ENCODE measurements at regions not wholly inside any gene's neighbourhood (a gene's known extent, or its start where the extent isn't known, plus 50 kb on each side); places are given as distances from the start of the nearest gene placed in this dataset.
A peak's percentile ranks its signal among the peaks of the same experiment; 100 is the strongest.

DNA sequence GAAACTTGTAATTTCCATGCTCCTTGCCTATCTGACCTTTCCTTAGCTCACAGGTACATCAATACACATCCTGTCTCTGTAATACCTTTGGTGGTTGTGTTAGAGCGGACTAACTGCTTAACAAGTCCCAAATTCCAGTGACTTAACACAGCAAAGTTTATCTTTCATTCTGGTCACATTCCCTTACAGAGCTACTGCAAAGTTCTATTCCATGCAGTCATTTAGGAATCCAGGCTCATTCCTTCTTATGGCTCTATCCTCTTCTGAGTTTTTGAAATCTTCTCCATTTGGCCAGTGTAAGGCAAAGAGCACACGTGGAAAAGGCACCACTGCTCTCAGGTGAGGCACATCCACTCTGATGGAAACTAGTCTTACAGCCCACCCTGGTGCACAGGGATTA is 238.6 kb upstream of the ANKRD55 start (continued):
- TF ChIP-seq PHF21A (IDR thresholded peaks at IDR 0.05; ENCODE audit: borderline replicate concordance, low read depth) (no peak), E2F5 (CRISPR knock-in tag; IDR thresholded peaks at IDR 0.05) (no peak)
- TF ChIP-seq, protein P1, sequence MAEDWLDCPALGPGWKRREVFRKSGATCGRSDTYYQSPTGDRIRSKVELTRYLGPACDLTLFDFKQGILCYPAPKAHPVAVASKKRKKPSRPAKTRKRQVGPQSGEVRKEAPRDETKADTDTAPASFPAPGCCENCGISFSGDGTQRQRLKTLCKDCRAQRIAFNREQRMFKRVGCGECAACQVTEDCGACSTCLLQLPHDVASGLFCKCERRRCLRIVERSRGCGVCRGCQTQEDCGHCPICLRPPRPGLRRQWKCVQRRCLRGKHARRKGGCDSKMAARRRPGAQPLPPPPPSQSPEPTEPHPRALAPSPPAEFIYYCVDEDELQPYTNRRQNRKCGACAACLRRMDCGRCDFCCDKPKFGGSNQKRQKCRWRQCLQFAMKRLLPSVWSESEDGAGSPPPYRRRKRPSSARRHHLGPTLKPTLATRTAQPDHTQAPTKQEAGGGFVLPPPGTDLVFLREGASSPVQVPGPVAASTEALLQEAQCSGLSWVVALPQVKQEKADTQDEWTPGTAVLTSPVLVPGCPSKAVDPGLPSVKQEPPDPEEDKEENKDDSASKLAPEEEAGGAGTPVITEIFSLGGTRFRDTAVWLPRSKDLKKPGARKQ (CRISPR knock-in tag; IDR thresholded peaks at IDR 0.05), result no peak

DNA sequence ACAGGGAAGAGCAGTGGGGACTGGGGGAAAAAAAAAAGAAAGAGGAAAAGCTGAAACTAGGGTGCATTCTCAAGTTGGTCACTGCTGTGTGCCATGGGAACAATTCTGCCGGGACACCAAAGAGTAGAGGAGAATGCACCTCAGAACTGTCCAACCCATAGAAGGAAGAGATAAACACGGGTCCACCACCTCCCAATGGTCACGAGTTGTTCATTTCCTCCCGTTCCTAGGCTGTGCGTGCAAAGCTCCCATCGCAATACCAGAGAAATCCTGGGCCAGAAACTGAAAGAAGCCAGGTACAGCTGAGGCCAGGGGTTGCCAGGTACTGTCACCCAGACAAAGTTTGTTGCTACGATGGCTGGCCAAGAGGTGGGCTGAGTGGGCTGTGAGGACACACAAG is 236.9 kb upstream of the ANKRD55 start:
- intact Hi-C loops (cut with micrococcal nuclease), result no loop called here

More for the DNA sequence above, 236.9 kb upstream of the ANKRD55 start:
- WGBS (ENCODE audit: insufficient coverage, low coverage, missing lambda C conversion rate), result 1% methylated on average over 7 of the region's 7 CpGs
- no peak overlapping the region for H3K9ac ChIP-seq (ENCODE audit: insufficient read depth in 1 of 2, low read depth in 2 of 2, low read length in 2 of 2)
- H3K4me3 ChIP-seq, result no peak overlapping the region
- TF ChIP-seq LCOR (CRISPR knock-in tag; IDR thresholded peaks at IDR 0.05), result no peak
- peak; percentile 66 for TF ChIP-seq TFE3 (CRISPR knock-in tag; IDR thresholded peaks at IDR 0.05)
- no peak overlapping the region for H3K4me2 ChIP-seq (ENCODE audit: insufficient read depth, low read length)
- no TSS peak for BruUV-seq (replicated peaks)
- CTCF ChIA-PET (ENCODE audit: low intra/inter-chr PET ratio), result no interaction called here
- no peak for DNase-seq (ENCODE audit: extremely low read depth in 1 of 4, low spot score in 3 of 4)
- H3K9me3 ChIP-seq (replicated peaks; ENCODE audit: control insufficient read depth, insufficient read depth, low read depth, low read length), result no peaks in the 10 kb centered on the region
- H4K20me1 ChIP-seq (replicated peaks; ENCODE audit: control insufficient read depth, insufficient read depth, low read length), result peaks cover 3% of the 10 kb centered on the region; the same call in 1 of the 2 replicates
- no peaks in the 10 kb centered on the region for H3K36me3 ChIP-seq (ENCODE audit: control insufficient read depth, insufficient read depth, low read length)
- in situ Hi-C loops (cut with MboI), result no loop called here
- peaks cover 6 to 16% of the 10 kb centered on the region in 2 experiments; a peak in 4 of 5 replicates for H3K27me3 ChIP-seq (ENCODE audit: control insufficient read depth in 2 of 2, insufficient read depth in 2 of 2, low read length in 2 of 2)
- no peaks in the 10 kb centered on the region for H3K9me1 ChIP-seq (ENCODE audit: control insufficient read depth, insufficient read depth, low read length)
- ATAC-seq, result no peak
- no peak overlapping the region for H2AFZ ChIP-seq (ENCODE audit: low read depth, low read length)
- no peaks in the 10 kb centered on the region; a peak in 1 of 5 replicates for H3K4me1 ChIP-seq (replicated peaks in 1 of 2; ENCODE audit: control insufficient read depth in 2 of 2, insufficient read depth in 2 of 2, low read length in 2 of 2)
- no peak overlapping the region for H3K27ac ChIP-seq (ENCODE audit: extremely low read depth, low read depth, low read length)
- no peaks in the 10 kb centered on the region for H3K79me2 ChIP-seq (ENCODE audit: control insufficient read depth, insufficient read depth, low read length)
- FAIRE-seq, result no peak
- POLR2A ChIA-PET, result interaction anchor here (0.8 to 0.9 kb wide), 2 partner anchors 12 to 34 kb away, joined by 3 to 5 read pairs; no protein-coding TSS in a partner anchor

Data from K562 (cell line).